ENCODE measurements at regions not wholly inside any gene's neighbourhood (a gene's known extent, or its start where the extent isn't known, plus 50 kb on each side); places are given as distances from the start of the nearest gene placed in this dataset.
"Not testable (repeated sequence)": the region's sequence is repeated elsewhere in the genome, so short reads cannot be mapped to it uniquely, and the experiment has no call there.

DNA sequence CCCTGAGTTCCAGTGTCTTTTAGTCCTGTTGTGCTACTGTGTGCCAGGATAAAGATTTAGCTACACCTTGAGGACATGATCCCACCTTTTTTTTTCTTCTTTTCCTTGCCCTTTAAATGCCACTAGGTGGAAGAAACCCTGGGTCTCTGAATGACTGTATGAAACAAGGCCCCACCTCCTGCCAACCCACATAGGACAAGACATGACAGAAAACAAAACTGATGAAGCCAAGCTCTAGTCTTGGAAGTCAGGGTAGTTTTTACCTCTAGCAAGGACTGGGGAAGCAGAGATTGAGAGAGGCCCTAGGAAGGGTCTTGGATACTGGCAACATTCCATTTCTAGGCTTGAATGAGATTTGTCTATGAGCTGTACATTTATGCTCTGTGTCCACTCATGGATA is 410.7 kb downstream of the MIAT start:
- no peak for DNase-seq

DNA sequence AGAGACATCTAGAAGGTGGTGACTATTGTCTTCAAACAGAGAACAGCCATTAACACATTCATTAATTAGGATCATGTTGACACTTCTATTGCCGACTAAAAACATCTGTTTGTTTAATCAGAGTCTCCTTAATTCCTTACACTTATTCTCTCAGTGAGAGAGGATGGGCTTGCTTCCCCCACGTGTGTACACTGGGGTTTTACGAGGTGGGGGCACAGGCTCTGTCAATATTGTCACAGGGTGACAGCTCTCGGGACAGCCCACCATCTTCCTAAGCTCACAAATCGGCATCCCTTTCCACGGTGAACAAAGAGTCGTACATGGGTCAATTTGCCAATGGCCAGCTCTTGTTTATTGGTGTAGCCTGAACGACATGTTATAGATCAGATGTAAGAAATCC is 413.2 kb downstream of the MIAT start:
- DNase-seq: no peak

DNA sequence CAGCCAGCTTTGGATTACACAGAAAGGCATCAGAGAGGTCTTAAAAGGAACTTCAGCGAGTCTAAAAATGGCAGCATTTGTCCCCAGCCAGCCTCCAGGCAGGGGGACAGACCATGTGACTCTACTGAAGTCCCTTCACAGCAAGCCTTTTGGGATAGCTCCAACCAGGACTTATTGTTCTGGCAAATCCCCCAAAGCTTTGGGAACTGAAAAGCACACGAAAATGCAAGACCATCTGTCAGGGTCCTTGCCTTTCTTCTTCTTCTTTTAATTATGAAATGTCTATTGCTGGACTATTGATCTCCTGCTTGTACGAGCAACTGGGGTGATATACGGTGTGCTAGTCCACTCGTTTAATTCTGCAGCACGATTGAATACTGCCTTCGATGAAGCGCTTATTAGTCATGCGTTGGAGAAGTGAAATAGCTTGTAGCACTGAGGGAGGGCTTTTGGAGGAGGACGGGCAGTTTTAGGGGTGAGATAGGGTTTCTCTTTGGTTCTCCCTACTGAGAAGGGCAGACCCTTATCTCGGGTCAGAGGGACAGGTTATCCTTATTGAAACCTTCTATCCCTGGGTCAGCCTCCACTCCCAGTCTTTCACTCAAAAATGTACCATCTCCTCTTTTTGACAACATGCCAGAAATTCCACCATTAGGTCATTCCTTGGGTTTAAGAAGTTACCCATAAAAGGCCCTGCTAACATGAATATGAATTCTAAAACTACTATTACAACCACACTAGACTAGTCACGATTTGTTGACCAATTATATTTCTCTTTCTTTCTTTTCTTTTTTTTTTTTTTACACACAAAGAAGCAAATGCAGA is 416.4 kb downstream of the MIAT start:
- DNase-seq: no peak

DNA sequence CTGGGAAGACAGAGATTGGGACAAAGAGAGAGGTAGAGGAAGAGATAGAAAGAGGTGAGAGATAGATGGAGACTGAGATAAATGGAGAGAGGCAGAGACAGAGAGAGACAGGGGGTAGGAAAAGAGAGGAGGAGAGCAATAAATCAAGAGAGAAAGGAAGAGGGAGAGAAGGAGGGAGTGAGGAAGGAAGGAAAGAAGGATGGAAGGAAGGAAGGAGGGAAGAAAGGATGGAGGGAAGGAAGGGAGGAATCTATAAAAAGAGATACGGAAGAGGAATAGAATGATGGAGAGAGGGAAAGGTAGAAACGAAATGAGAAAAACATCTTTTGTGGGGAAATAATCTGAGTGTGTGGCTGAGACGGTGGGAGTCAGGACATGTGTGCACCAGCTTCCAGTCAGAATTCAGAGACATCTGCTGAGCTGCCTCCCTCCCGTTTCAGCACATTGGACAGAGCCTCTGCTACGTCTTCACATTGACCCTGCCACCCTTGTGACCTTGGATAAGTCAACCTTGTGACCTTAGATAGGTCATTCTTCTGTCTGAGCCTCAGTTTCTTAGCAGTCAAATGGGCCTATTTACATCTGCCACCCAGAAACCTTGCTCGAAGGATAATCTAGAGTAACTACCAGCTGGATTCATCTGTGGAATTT is 417.8 kb downstream of the MIAT start:
- no peak for DNase-seq

DNA sequence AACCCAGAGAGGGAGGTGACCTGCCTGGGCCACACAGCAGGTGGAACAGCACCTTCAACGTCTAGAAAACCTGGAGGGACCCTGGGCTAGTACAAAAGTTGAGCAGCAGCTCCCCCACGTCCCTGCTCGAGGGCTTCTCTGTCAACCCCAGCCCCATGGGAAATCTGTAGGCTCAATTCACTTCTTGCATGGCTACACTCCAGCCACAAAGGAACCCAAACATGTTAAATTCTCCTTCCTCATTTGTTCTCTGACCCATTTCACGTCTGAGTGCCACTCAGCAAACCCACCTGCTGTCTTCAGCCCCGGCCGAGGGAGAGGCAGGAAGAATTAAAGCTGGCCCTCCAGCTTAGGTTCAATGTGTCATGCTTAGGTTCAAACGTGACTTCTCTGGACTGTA is 418.5 kb downstream of the MIAT start:
- no peak for DNase-seq

DNA sequence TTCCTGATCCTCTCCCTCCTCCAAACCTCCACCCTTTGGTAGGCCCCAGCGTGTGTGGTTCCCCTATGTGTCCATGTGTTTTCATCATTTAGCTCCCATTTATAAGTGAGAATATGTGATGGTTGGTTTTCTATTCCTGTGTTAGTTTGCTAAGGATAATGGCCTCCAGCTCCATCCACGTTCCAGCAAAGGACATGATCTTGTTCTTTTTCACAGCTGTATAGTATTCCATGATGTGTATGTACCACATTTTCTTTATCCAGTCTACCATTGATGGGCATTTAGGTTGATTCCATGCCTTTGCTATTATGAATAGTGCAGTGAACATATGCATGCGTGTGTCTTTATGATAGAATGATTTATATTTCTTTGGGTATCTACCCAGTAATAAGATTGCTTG is 420.7 kb downstream of the MIAT start:
- DNase-seq: not testable (repeated sequence)

DNA sequence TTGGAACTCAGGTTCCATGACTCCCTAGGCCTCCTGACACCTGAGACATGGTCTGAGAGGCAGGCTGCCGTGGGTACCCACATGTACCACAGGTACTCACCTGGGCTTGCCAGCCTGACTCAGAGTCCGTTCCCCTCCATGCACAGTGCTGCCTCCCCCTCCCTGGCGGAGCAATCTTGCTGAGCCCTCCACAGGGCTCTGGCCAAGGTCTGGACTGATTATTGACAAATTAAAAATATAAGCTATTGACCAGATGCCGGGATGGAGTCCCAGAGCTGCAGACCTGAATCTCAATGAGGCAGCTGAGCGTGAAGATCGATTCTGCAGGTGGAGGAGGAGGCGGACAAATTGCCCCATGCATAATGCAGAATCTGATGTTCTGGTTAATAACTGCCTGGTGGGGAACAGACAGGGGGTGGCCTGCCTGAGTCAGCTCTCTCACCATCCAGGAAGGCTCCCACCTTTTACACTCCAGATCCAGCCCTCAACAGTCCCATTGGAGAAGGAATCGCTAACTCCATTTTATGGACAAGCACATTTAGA is 422.7 kb downstream of the MIAT start:
- DNase-seq: no peak

DNA sequence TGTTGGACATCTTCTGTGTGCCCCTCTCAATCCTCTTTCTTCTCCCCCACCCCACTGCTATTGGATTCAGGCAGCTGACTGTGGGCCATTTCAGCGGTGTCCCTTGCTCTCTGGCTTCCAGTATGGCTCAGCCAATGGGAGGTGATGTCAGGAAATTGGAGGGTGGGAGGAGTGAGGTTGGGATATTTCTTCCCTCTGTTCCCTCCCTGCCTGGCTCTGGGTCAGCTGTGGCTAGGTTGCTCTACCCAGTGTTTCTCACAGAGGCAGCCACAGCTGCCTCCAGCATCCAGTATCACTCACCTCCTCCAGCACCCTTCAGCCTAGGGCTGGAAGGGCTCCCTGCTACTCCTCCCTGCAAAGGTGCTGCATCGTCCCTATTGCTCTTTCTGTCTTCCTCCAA is 423.5 kb downstream of the MIAT start:
- no peak for DNase-seq

DNA sequence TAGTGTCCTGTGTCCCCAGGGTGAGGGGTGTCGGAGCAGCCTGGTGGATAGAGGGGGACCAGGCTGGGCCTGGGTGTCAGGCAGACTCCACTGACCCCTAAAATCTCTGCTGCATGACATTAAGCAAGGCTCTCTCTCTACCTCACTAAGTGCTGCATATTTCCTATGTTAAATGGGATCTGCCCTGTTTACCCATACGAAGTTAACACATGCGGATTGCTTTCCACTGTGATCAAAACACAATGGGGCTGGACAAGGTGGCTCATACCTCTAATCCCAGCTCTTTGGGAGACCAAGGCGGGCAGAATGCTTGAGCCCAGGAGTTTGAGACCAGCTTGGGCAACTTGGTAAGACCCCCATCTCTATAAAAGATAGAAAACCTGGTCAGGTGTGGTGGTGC is 426.2 kb downstream of the MIAT start:
- DNase-seq: no peak

DNA sequence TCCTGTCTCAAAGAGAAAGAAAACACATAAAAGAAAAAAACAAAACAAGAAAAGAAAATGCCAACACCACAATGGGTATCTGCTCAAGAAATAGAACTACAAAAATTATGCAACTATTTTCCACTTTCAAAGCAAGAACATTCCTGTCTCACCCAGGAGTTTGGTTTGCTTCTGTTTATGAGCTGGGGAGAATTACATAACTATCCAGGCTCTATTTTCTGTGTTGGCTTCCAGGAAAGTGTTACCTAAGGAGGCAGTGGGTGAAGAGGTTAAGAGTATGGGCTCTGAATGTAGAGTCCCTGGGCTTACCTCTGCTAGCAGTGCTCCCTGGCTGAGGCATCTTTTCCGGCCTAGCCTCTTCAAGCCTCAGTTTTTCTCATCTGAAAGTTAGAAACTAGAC is 426.7 kb downstream of the MIAT start:
- DNase-seq: no peak

DNA sequence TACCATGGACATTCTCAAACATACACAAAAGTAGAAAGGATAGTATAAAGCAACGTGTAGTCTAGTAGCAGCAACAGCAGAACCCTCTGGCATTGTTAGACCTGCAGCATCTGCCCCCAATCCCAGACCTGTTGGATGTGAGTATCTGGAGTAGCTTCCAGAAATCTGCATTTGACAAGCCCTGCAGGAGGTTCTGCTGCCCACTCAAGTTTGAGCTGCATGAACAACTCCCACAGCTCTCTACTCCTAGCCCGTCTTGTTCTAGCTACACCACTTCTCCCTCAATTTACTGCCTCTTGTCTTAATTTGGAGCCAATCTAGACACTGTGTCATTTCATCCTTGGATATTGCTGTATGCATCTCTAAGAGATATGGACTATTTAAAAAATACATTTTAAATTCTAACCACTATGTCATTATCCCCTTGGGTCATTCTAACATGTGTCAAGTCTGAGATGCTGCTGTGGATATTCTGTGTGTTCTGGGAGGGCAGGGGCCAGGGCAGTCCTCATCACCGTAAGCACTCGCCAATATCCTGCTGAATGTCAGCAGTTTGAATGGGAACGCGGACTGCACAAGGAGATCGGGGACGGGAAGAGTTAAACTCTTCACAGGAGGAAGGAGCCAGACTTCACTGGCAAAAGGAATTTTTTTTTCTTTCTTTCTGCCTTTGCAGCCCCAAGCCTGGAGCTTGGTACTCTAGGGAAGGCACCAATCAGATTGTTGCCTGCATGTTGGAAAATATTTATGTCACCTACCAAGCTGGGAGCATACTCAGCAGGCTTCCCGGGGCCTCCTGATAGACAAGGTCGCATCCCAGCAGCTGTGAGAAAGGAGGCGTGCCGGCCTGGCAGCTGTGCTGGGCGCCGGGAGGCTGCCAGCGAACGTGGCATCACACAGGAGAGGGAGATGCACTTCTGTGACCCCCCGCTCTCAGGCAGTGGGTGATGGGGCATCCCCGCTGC is 429.0 kb downstream of the MIAT start:
- DNase-seq: no peak

DNA sequence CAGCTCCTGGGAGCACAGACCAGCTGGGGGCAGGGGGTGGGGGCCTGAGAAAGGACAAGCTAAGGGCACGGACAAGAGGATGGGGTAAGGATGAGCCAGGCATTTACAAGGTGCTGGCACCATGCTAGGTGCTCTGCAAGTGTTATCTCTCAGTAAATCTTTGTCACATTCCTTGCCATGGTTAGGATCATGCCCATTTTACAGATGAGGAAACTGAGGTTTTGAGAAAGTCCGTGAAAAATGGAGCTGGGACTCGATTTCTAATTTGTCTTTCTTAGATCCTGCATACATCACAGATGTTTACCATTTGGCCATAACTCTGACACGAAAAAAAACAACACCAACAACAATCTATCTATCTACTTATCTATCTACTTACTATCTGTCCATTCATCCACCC is 429.7 kb downstream of the MIAT start:
- no peak for DNase-seq

DNA sequence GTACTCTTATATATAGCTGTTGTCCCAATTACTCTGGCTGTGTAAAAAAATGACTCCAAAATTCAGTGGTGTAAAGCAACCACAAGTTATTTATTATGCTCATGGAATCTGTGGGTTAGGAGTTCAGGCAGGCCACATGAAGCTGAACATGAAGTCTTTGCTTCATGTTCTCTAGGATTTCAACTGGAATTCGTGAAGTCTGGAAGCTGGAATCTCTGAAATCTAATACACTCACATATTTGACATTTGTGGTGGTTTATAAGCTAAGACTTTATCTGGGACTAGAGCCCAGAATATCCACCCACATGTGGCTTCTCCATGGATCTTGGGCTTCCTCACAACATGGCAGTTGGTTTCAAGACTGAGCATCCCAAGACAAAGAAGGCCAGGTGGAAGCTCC is 430.6 kb downstream of the MIAT start:
- DNase-seq: no peak

DNA sequence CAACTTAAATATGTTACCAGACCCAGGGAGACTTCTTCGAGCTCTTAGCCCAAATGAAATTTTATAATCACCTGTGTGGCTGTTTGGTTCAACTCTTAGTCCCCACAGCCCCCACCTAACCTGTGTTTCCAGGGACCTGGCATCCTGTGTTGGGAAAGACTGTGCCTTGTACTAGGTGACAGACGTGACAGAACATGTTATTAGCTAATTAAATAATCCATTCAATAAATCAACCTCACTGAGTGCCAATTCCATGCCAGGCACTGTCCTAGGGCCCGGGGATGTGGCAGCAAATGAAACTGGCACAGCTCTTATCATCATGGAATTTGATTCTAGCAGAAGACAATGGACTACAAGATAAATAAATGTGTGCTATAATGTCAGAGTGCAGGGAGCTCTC is 431.9 kb downstream of the MIAT start:
- DNase-seq: no peak

DNA sequence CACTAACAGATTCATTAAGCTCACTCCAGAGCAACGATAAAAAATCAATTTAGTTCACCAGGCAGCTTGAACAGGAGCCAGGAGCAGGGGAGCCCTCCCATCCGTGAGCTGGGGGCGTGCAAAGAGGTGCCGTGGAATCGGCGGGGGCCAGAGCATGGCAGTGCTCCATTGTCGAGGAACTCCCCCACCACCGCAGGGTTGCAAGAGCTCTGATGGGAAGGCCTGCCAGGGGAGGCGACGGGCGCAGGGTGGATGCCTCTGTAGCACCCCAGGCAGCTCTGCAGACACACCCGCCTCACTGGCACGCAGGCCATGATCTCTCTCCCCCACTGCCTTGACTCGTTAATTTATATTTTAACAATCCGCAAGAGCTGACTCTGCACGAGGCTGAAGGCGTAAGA is 433.2 kb downstream of the MIAT start:
- no peak for DNase-seq

DNA sequence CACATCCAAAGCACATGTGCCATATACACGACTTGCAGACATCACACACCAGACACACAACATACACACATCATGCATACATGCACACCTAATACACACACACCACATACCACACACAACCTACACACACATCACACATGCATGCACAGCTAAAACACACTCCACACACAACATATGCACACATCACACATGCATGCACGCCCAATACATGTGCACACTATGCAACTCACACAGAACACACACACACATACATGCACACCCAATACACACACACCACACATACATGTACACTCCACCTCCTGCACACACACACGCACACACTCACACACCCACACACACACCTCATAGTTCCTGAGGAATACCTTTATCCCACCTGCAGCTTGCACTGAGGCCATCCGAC is 436.0 kb downstream of the MIAT start:
- no peak for DNase-seq

DNA sequence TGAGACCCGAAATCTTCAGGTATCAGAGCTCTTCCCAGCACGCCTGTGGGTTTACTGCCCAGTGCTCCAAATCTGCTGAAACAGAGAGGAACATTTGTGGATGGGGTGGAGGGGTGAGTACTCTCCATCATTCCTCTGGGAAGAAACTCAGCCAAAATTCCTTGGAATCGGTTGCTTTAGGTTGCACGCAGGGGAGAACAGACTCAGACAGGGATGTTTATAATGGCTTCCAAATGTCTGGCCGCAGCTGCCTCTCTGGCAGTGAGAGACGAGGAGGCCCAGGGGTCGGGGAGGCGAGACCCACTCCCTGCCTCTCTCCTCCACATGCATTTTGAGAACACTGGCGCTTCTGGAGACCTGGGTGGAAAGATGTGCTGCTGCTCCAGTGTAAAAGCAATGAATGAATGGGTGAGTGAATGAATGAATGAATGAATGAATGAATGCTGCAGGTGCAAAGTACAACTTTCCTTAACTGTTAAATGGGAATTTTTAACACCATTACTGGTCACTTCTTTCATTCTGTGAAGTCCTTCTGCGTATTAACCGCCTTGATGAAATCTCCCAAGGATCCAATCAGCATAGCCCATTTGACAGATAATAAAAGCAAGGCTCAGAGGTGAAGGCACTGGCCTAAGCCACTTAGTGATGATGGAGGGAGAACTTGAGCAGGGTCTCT is 437.4 kb downstream of the MIAT start:
- DNase-seq: peak; percentile 87

DNA sequence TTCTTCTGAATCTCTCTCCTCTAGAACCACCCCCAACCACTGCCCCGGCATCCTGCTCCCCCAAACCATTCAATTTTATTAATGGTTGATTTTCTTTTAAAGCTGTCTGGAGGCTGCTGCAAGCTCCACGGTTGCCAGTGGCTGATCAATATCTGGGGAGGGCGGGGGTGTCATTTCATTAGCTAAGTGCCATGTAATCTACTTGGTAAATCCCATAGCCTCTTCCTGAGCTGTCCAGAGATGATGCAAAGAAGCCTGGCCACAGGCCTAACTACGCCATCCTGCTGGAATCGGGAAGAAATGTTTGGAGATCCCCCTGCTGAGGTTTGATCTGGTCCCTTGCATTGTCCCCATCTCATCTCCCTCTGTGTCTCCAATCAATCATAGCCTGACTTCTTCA is 440.1 kb downstream of the MIAT start:
- no peak for DNase-seq

DNA sequence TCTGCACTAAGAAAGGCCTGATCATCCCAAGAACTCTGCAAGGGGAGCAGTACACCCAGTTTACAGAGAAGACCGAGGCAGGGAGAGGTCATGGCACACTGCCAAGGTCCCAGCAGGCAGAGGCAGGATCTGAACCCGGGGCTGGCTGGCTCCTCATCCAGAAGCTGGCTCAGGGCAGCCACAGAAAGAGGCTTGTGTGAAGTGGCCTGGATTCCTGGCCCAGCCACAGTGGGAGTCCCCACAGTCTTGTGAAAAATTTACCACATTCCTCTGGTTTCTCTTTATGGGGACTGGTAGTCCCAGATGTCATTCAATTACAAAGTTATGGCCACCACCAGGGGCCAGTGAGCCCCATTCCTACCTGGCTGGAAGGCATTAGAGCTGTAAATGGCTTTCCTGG is 440.5 kb downstream of the MIAT start:
- DNase-seq: no peak

DNA sequence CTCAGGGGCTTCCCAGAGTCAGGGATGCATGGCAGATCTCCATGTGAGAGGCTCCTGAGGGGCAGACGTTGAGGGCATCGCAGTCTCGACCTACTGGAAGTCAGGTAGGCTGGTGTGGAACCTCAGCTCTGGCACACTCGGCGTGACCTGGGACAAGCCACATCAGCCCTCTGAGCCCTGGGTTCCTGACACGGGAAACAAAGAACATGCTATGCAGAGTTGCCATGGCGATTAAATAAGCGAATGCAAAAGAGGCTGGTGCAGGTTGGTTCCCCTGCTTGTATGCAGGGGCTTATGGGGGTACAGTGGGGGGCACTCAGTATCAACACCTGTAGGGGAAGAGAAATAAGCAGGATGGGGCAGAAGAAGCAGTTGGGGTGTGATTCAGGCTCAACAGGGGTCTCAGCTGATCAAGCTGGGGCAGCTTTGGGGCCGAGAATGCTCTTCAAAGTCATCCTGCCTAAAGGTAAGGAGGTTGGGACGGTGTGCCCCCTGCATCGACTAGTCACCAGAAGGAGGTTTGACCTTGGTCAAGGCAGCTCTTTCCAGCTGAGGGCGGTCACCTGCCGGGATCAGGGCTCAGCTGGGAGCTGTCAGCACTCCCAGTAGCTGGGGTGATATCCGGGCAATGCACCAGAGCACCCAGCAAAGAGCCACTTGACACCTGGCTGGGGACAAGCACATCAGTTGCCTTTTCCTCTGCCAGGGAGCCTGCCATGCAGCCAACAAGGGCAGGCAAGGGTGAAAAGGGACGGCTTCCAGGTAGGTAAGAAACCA is 442.7 kb downstream of the MIAT start:
- no peak for DNase-seq

DNA sequence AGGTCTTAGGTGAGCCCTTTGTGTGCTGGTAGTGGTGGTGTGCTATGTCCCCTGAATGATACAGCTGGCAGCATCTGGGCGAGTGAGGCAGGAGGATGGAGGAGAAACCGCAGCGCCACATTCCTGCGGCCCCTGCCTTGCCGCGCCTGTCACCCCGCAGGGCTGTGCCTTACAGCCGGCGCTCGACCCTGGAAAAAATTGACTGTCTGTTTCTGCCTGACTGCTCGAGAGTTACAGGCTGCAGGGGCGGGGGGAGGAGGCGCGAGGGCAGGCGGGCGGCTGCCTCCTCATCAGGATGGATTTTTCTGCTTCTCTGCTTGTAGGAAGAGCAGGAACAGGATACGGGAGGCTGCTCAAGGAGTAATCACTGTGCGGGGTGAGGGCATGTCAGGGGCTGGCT is 443.4 kb downstream of the MIAT start:
- DNase-seq: no peak

DNA sequence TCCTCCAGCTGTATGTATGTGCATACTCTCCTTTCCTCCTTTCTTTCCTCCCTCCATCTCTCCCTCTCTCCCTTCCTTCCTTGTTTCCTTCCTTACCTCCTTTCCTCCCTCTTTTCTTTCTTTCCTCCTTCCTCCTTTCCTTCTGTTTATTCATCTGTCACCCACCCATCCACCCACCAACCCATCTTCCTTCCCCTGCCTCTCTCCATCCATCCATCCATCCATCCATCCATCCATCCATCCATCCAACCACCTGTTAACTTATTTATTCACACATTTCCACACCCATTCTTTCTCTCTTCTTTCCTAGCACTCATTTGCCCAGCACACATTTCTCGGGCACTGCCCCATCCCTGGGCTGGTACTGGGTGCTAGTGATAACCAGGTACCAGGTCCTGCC is 443.9 kb downstream of the MIAT start:
- DNase-seq: no peak

Measured in hindlimb muscle (tissue), 1 donor.